Cardiac muscle cell (in vitro differentiated cells and primary cell): ENCODE measurements at regions not wholly inside any gene's neighbourhood (a gene's known extent, or its start where the extent isn't known, plus 50 kb on each side); places are given as distances from the start of the nearest gene placed in this dataset.

Source experiments
- DNase-seq, 2 donors: peaks; one replicate each; pipeline versions ENCODE4 v3.0.0 to v3.0.0-alpha.2; 2010 to 2017; ENCODE audit warnings: low read depth in 1 of 2, low spot score in 1 of 2
- H3K27ac ChIP-seq: fragments of 200-600 bp; sonication (generic); 2 replicates; pipeline ENCODE4 v1.5.1; 2016
- H3K27me3 ChIP-seq: fragments of 200-600 bp; sonication (generic); 2 replicates; pipeline ENCODE4 v1.6.0; 2016; ENCODE audit warnings: control low read depth
- H3K36me3 ChIP-seq: fragments of 200-600 bp; sonication (generic); 2 replicates; pipeline ENCODE4 v1.5.1; 2016; ENCODE audit warnings: control low read depth
- H3K4me1 ChIP-seq: fragments of 200-600 bp; sonication (generic); 2 replicates; pipeline ENCODE4 v1.8.1; 2017; ENCODE audit warnings: low read depth, mild to moderate bottlenecking, mixed run types
- H3K4me3 ChIP-seq: fragments of 200-600 bp; sonication (generic); 2 replicates; pipeline ENCODE4 v1.5.1; 2016; ENCODE audit warnings: mild to moderate bottlenecking
- H3K9me3 ChIP-seq: fragments of 200-600 bp; sonication (generic); 2 replicates; pipeline ENCODE4 v1.5.1; 2017; ENCODE audit warnings: low read depth, mild to moderate bottlenecking, control low read depth
- CTCF ChIP-seq: IDR thresholded peaks from 2 replicates; pipeline ENCODE4 v1.5.1; 2012; ENCODE audit warnings: low read depth, mild to moderate bottlenecking, low read length

GRCh38 chr13:29681864-29682263 lies 86.4 kb upstream of the SLC7A1 start:
- no peak for DNase-seq
- H3K27ac ChIP-seq, result no peak overlapping the region
- H3K27me3 ChIP-seq, result no peaks in the 10 kb centered on the region
- no peak for TF ChIP-seq CTCF
- no peaks in the 10 kb centered on the region for H3K4me1 ChIP-seq
- no peaks in the 10 kb centered on the region for H3K36me3 ChIP-seq
- H3K9me3 ChIP-seq, result peaks cover 3% of the 10 kb centered on the region
- H3K4me3 ChIP-seq, result no peak overlapping the region

GRCh38 chr13:29679396-29680053 lies 84.0 kb upstream of the SLC7A1 start:
- peak in 1 of 2 donors; percentile 27 for DNase-seq
- no peaks in the 10 kb centered on the region for H3K27me3 ChIP-seq
- no peak overlapping the region for H3K4me3 ChIP-seq
- no peaks in the 10 kb centered on the region for H3K9me3 ChIP-seq
- no peak for TF ChIP-seq CTCF
- H3K4me1 ChIP-seq, result no peaks in the 10 kb centered on the region
- no peak overlapping the region for H3K27ac ChIP-seq
- no peaks in the 10 kb centered on the region for H3K36me3 ChIP-seq

- H3K27me3 ChIP-seq, result no peaks in the 10 kb centered on the region
- DNase-seq, result no peak
Observed at GRCh38 chr13:29677627-29678026, 82.1 kb upstream of the SLC7A1 start.

GRCh38 chr13:29676941-29677452 lies 81.5 kb upstream of the SLC7A1 start:
- no peaks in the 10 kb centered on the region for H3K27me3 ChIP-seq

More at GRCh38 chr13:29677627-29678026, 82.1 kb upstream of the SLC7A1 start:
- H3K36me3 ChIP-seq, result no peaks in the 10 kb centered on the region
- no peaks in the 10 kb centered on the region for H3K9me3 ChIP-seq
- H3K27ac ChIP-seq, result no peak overlapping the region
- no peak overlapping the region for H3K4me3 ChIP-seq
- no peaks in the 10 kb centered on the region for H3K4me1 ChIP-seq
- TF ChIP-seq CTCF, result no peak

GRCh38 chr13:29676535-29676934 lies 81.0 kb upstream of the SLC7A1 start:
- peak; percentile 7 to 12 for DNase-seq
- Histone ChIP-seq H3K36me3 (no peaks in the 10 kb centered on the region), H3K27me3 (no peaks in the 10 kb centered on the region), H3K27ac (no peak overlapping the region), H3K9me3 (no peaks in the 10 kb centered on the region), H3K4me1 (no peaks in the 10 kb centered on the region), H3K4me3 (no peak overlapping the region)
- TF ChIP-seq CTCF, result no peak

More at GRCh38 chr13:29676941-29677452, 81.5 kb upstream of the SLC7A1 start:
- H3K27ac ChIP-seq, result no peak overlapping the region
- DNase-seq, result no peak
- TF ChIP-seq CTCF, result no peak
- H3K36me3 ChIP-seq, result no peaks in the 10 kb centered on the region
- no peaks in the 10 kb centered on the region for H3K9me3 ChIP-seq
- H3K4me1 ChIP-seq, result no peaks in the 10 kb centered on the region
- H3K4me3 ChIP-seq, result no peak overlapping the region
